WTC11 (cell line): ENCODE measurements at regions not wholly inside any gene's neighbourhood (a gene's known extent, or its start where the extent isn't known, plus 50 kb on each side); places are given as distances from the start of the nearest gene placed in this dataset.

Experiments used
- ATAC-seq: fragments of 200-7000 bp; cut with Tn5 transposase; 2 replicates; pipeline ENCODE4 v1.10.0; 2021; ENCODE audit warnings: mild to moderate bottlenecking, moderate library complexity
- CTCF ChIA-PET: fragments of 300-600 bp; sonication (Branson Sonifier 250); formaldehyde crosslinking; loops from one replicate; lab custom pipeline; 2021; ENCODE audit warnings: antibody characterized with exemption; lab: Charles Lee
- POLR2A ChIA-PET: fragments of 350-600 bp; sonication (Branson Sonifier 250); formaldehyde crosslinking; loops from one replicate; lab custom pipeline; 2021; ENCODE audit warnings: antibody characterized with exemption; lab: Charles Lee
- DNase-seq: peaks from one replicate; pipeline ENCODE4 v3.0.0; 2021; ENCODE audit warnings: low spot score
- H3K27ac Mint-ChIP-seq: 2 replicates; pipeline ENCODE4 v1.8.0; 2021; ENCODE audit warnings: mixed read lengths
- H3K27me3 Mint-ChIP-seq: 2 replicates; pipeline ENCODE4 v1.8.0; 2021; ENCODE audit warnings: low read depth, mild to moderate bottlenecking, moderate library complexity, mixed read lengths
- H3K36me3 Mint-ChIP-seq: 2 replicates; pipeline ENCODE4 v1.8.0; 2021; ENCODE audit warnings: mixed read lengths
- H3K4me1 Mint-ChIP-seq: 2 replicates; pipeline ENCODE4 v1.8.0; 2022; ENCODE audit warnings: mixed read lengths
- H3K4me3 Mint-ChIP-seq: 2 replicates; pipeline ENCODE4 v1.8.0; 2021; ENCODE audit warnings: mild to moderate bottlenecking, moderate library complexity, mixed read lengths
- H3K9me3 Mint-ChIP-seq: 2 replicates; pipeline ENCODE4 v1.8.0; 2021; ENCODE audit warnings: mixed read lengths
- AFF4 ChIP-seq: sonication (generic); formaldehyde crosslinking; IDR thresholded peaks from 2 replicates; pipeline ENCODE4 v1.8.1; 2023; ENCODE audit warnings: mild to moderate bottlenecking, missing genetic modification reagents, borderline replicate concordance
- ATF3 ChIP-seq: sonication (generic); formaldehyde crosslinking; conservative IDR thresholded peaks from 2 replicates; pipeline ENCODE4 v1.8.1; 2022; ENCODE audit warnings: mild to moderate bottlenecking, missing genetic modification reagents
- ATF6 ChIP-seq: sonication (generic); formaldehyde crosslinking; IDR thresholded peaks from 2 replicates; pipeline ENCODE4 v1.8.1; 2023; ENCODE audit warnings: mild to moderate bottlenecking, missing genetic modification reagents
- CREB1 ChIP-seq: sonication (generic); formaldehyde crosslinking; IDR thresholded peaks from 2 replicates; pipeline ENCODE4 v1.8.0; 2023; ENCODE audit warnings: mild to moderate bottlenecking, missing genetic modification reagents
- CTCF ChIP-seq: fragments of 200-600 bp; IDR thresholded peaks from 2 replicates; pipeline ENCODE4 v1.8.0; 2022; ENCODE audit warnings: antibody characterized with exemption
- E2F5 ChIP-seq: sonication (generic); formaldehyde crosslinking; IDR thresholded peaks from 2 replicates; pipeline ENCODE4 v1.8.1; 2022; ENCODE audit warnings: mild to moderate bottlenecking, moderate library complexity, missing genetic modification reagents
- ELF4 ChIP-seq: sonication (generic); formaldehyde crosslinking; IDR thresholded peaks from 2 replicates; pipeline ENCODE4 v1.8.1; 2022; ENCODE audit warnings: low read depth, mild to moderate bottlenecking, moderate library complexity, missing genetic modification reagents
- FOXJ3 ChIP-seq: sonication (generic); formaldehyde crosslinking; IDR thresholded peaks from 2 replicates; pipeline ENCODE4 v1.9.0; 2021; ENCODE audit warnings: missing genetic modification reagents, mild to moderate bottlenecking, borderline replicate concordance
- FOXP1 ChIP-seq: sonication (generic); formaldehyde crosslinking; IDR thresholded peaks from 2 replicates; pipeline ENCODE4 v1.8.0; 2022; ENCODE audit warnings: missing genetic modification reagents, mild to moderate bottlenecking, moderate library complexity, borderline replicate concordance
- GTF2I ChIP-seq: fragments of 250-450 bp; sonication (Bioruptor Pico); conservative IDR thresholded peaks from 2 replicates; pipeline ENCODE4 v1.4.0; 2021; ENCODE audit warnings: mild to moderate bottlenecking
- MLX ChIP-seq: sonication (generic); formaldehyde crosslinking; IDR thresholded peaks from 2 replicates; pipeline ENCODE4 v1.8.1; 2023; ENCODE audit warnings: mild to moderate bottlenecking, missing genetic modification reagents, moderate library complexity
- OVOL2 ChIP-seq: fragments of 250-450 bp; sonication (Bioruptor Pico); IDR thresholded peaks from 2 replicates; pipeline ENCODE4 v1.9.0; 2021; ENCODE audit warnings: mild to moderate bottlenecking, borderline replicate concordance
- RORB ChIP-seq: fragments of 250-450 bp; sonication (Bioruptor Pico); IDR thresholded peaks from 2 replicates; pipeline ENCODE4 v1.9.0; 2021; ENCODE audit warnings: mild to moderate bottlenecking
- SMAD3 ChIP-seq: sonication (generic); formaldehyde crosslinking; IDR thresholded peaks from 2 replicates; pipeline ENCODE4 v1.8.0; 2022; ENCODE audit warnings: missing genetic modification reagents, mild to moderate bottlenecking, borderline replicate concordance
- SMAD4 ChIP-seq: sonication (generic); formaldehyde crosslinking; IDR thresholded peaks from 2 replicates; pipeline ENCODE4 v1.8.0; 2022; ENCODE audit warnings: mild to moderate bottlenecking, missing genetic modification reagents
- ZNF219 ChIP-seq: sonication (generic); formaldehyde crosslinking; IDR thresholded peaks from 2 replicates; pipeline ENCODE4 v1.8.0; 2023; ENCODE audit warnings: missing genetic modification reagents, mild to moderate bottlenecking, borderline replicate concordance
- ZNF317 ChIP-seq: sonication (generic); formaldehyde crosslinking; IDR thresholded peaks from 2 replicates; pipeline ENCODE4 v1.8.1; 2023; ENCODE audit warnings: low read depth, mild to moderate bottlenecking, moderate library complexity, missing genetic modification reagents, borderline replicate concordance
- ZNF396 ChIP-seq: fragments of 250-450 bp; sonication (Bioruptor Pico); IDR thresholded peaks from 2 replicates; pipeline ENCODE4 v1.8.0; 2021; ENCODE audit warnings: mild to moderate bottlenecking, moderate library complexity, borderline replicate concordance
- ZNF425 ChIP-seq: fragments of 250-450 bp; sonication (Bioruptor Pico); conservative IDR thresholded peaks from 2 replicates; pipeline ENCODE4 v1.9.0; 2021; ENCODE audit warnings: mild to moderate bottlenecking
- ZSCAN18 ChIP-seq: fragments of 250-450 bp; sonication (Bioruptor Pico); IDR thresholded peaks from 2 replicates; pipeline ENCODE4 v2.1.2; 2022; ENCODE audit warnings: mild to moderate bottlenecking, moderate library complexity

GRCh38 chr14:61961369-61961768, 199.1 kb downstream of the SNAPC1 start (continued):
- TF ChIP-seq FOXJ3 (CRISPR knock-in tag) (no peak), RORB (no peak), SMAD4 (no peak)

GRCh38 chr14:61963926-61964325, 201.7 kb downstream of the SNAPC1 start:
- Mint-ChIP-seq H3K27me3 (no peaks in the 10 kb centered on the region), H3K9me3 (peaks cover 7% of the 10 kb centered on the region), H3K4me1 (peaks cover 12% of the 10 kb centered on the region), H3K27ac (no peak overlapping the region), H3K4me3 (no peak overlapping the region), H3K36me3 (no peaks in the 10 kb centered on the region)
- ChIA-PET CTCF (interaction anchor here (1.0 kb wide), 1 partner anchor 68 kb away, joined by 3 read pairs; no protein-coding TSS in a partner anchor), POLR2A (no interaction called here)
- TF ChIP-seq CTCF (no peak), ATF3 (CRISPR knock-in tag) (no peak), ZNF425 (no peak), ELF4 (CRISPR knock-in tag) (no peak), SMAD3 (CRISPR knock-in tag) (no peak), RORB (no peak), CREB1 (CRISPR knock-in tag) (no peak), ZSCAN18 (CRISPR knock-in tag) (no peak), MLX (CRISPR knock-in tag) (no peak), ZNF219 (CRISPR knock-in tag) (no peak), FOXJ3 (CRISPR knock-in tag) (no peak), ZNF396 (CRISPR knock-in tag) (no peak), FOXP1 (CRISPR knock-in tag) (no peak), ZNF317 (CRISPR knock-in tag) (no peak), E2F5 (CRISPR knock-in tag) (no peak), GTF2I (CRISPR knock-in tag) (no peak), AFF4 (no peak), OVOL2 (CRISPR knock-in tag) (no peak), ATF6 (CRISPR knock-in tag) (no peak)
- ATAC-seq (no peak), DNase-seq (no peak)
